NT2/D1 (cell line): ENCODE measurements at regions not wholly inside any gene's neighbourhood (a gene's known extent, or its start where the extent isn't known, plus 50 kb on each side); places are given as distances from the start of the nearest gene placed in this dataset.

Source experiments
- DNase-seq: peaks from one replicate; pipeline ENCODE4 v3.0.0-alpha.2; 2011; ENCODE audit warnings: low read depth, low spot score
- H3K27me3 ChIP-seq: 2 replicates; pipeline ENCODE4 v1.6.0; 2011; ENCODE audit warnings: mild to moderate bottlenecking; ENCODE audit not compliant: insufficient read length, insufficient read depth
- H3K36me3 ChIP-seq: 2 replicates; pipeline ENCODE4 v1.6.1; 2011; ENCODE audit warnings: mild to moderate bottlenecking, low read length, mixed read lengths; ENCODE audit not compliant: insufficient read depth, insufficient read length
- H3K4me1 ChIP-seq: 2 replicates; pipeline ENCODE4 v1.5.1; 2011; ENCODE audit not compliant: insufficient read depth, insufficient read length
- H3K4me3 ChIP-seq: 2 replicates; pipeline ENCODE4 v1.5.1; 2011; ENCODE audit warnings: low read depth; ENCODE audit not compliant: insufficient read length
- H3K9ac ChIP-seq: 2 replicates; pipeline ENCODE4 v1.6.0; 2011; ENCODE audit warnings: low read depth; ENCODE audit not compliant: insufficient read length
- H3K9me3 ChIP-seq: 2 replicates; pipeline ENCODE4 v1.5.1; 2011; ENCODE audit warnings: mild to moderate bottlenecking, low read length; ENCODE audit not compliant: insufficient read depth
- SUZ12 ChIP-seq: IDR thresholded peaks from 2 replicates; pipeline ENCODE4 v1.6.1; 2011; ENCODE audit not compliant: insufficient read length, insufficient read depth; ENCODE audit errors: extremely low read depth
- YY1 ChIP-seq: IDR thresholded peaks from 2 replicates; pipeline ENCODE4 v1.6.1; 2011; ENCODE audit not compliant: insufficient read length, insufficient read depth
- ZNF274 ChIP-seq: IDR thresholded peaks from 2 replicates; pipeline ENCODE4 v1.6.1; 2011; ENCODE audit warnings: mild to moderate bottlenecking, low read depth, low read length

- H3K36me3 ChIP-seq, result no peaks in the 10 kb centered on the region
- H3K9me3 ChIP-seq, result no peaks in the 10 kb centered on the region
- no peak overlapping the region for H3K9ac ChIP-seq
- H3K4me3 ChIP-seq, result no peak overlapping the region
- H3K27me3 ChIP-seq, result no peaks in the 10 kb centered on the region
- no peak for TF ChIP-seq ZNF274
- TF ChIP-seq YY1, result no peak
- no peak for TF ChIP-seq SUZ12
- no peaks in the 10 kb centered on the region for H3K4me1 ChIP-seq
- DNase-seq, result no peak
Measured at GRCh38 chr10:81007872-81008271, 470.2 kb downstream of the SH2D4B start.

- no peak overlapping the region for H3K4me3 ChIP-seq
- H3K36me3 ChIP-seq, result no peaks in the 10 kb centered on the region
- TF ChIP-seq ZNF274, result no peak
- TF ChIP-seq SUZ12, result no peak
- no peak for TF ChIP-seq YY1
- H3K9ac ChIP-seq, result no peak overlapping the region
- no peaks in the 10 kb centered on the region for H3K9me3 ChIP-seq
- no peak for DNase-seq
- H3K27me3 ChIP-seq, result no peaks in the 10 kb centered on the region
- no peaks in the 10 kb centered on the region for H3K4me1 ChIP-seq
Measured at GRCh38 chr10:81008726-81009125, 471.0 kb downstream of the SH2D4B start.

GRCh38 chr10:81009296-81009695 lies 471.6 kb downstream of the SH2D4B start:
- DNase-seq, result no peak
- H3K4me1 ChIP-seq, result no peaks in the 10 kb centered on the region
- no peak overlapping the region for H3K4me3 ChIP-seq
- TF ChIP-seq ZNF274, result no peak
- TF ChIP-seq YY1, result no peak
- TF ChIP-seq SUZ12, result no peak
- no peaks in the 10 kb centered on the region for H3K27me3 ChIP-seq
- H3K9ac ChIP-seq, result no peak overlapping the region
- no peaks in the 10 kb centered on the region for H3K36me3 ChIP-seq
- no peaks in the 10 kb centered on the region for H3K9me3 ChIP-seq

- Histone ChIP-seq H3K4me3 (no peak overlapping the region), H3K36me3 (no peaks in the 10 kb centered on the region), H3K4me1 (no peaks in the 10 kb centered on the region), H3K27me3 (no peaks in the 10 kb centered on the region), H3K9ac (no peak overlapping the region), H3K9me3 (no peaks in the 10 kb centered on the region)
- DNase-seq, result no peak
- TF ChIP-seq ZNF274 (no peak), YY1 (no peak), SUZ12 (no peak)
Measured at GRCh38 chr10:81013771-81014170, 476.1 kb downstream of the SH2D4B start.

- Histone ChIP-seq H3K36me3 (no peaks in the 10 kb centered on the region), H3K9ac (no peak overlapping the region), H3K4me3 (no peak overlapping the region), H3K9me3 (no peaks in the 10 kb centered on the region), H3K4me1 (no peaks in the 10 kb centered on the region), H3K27me3 (no peaks in the 10 kb centered on the region)
- DNase-seq, result peak; percentile 40
- no peak for TF ChIP-seq ZNF274
- no peak for TF ChIP-seq YY1
- TF ChIP-seq SUZ12, result no peak
Measured at GRCh38 chr10:81019029-81019890, 481.6 kb downstream of the SH2D4B start.

GRCh38 chr10:81021428-81022129 lies 483.9 kb downstream of the SH2D4B start:
- DNase-seq, result no peak
- Histone ChIP-seq H3K9ac (no peak overlapping the region), H3K4me1 (no peaks in the 10 kb centered on the region), H3K9me3 (no peaks in the 10 kb centered on the region), H3K27me3 (no peaks in the 10 kb centered on the region), H3K36me3 (no peaks in the 10 kb centered on the region), H3K4me3 (no peak overlapping the region)
- TF ChIP-seq ZNF274 (no peak), SUZ12 (no peak), YY1 (no peak)

- H3K4me3 ChIP-seq, result no peak overlapping the region
- H3K9ac ChIP-seq, result no peak overlapping the region
- no peaks in the 10 kb centered on the region for H3K36me3 ChIP-seq
- H3K4me1 ChIP-seq, result no peaks in the 10 kb centered on the region
- no peak for DNase-seq
- peaks cover 19% of the 10 kb centered on the region; the same call in 1 of the 2 replicates for H3K9me3 ChIP-seq
- TF ChIP-seq ZNF274 (no peak), SUZ12 (no peak), YY1 (no peak)
- H3K27me3 ChIP-seq, result no peaks in the 10 kb centered on the region
Measured at GRCh38 chr10:81026591-81026990, 488.9 kb downstream of the SH2D4B start.
